ENCODE measurements at regions not wholly inside any gene's neighbourhood (a gene's known extent, or its start where the extent isn't known, plus 50 kb on each side); places are given as distances from the start of the nearest gene placed in this dataset.

DNA sequence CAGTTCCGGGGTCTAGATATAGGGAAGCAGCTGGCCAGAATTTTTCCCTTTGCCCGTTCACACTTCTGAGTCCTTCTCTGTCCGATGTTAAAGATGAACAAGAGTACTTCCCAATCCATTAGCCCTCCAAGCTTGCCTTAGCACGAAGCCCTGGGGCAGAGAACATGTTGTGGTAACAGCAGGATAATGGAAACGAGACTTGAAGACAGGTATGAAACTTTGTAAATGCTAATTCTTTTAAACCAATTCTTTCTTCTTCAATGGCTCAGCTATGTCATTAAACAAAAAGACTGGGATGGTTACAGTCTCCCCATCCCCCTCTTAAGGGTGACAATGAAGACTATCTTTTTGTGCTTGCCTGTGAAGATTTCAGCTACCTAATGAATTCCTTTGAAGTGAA lies 218.5 kb downstream of the PLA2G4A start:
- TF ChIP-seq, protein P1, sequence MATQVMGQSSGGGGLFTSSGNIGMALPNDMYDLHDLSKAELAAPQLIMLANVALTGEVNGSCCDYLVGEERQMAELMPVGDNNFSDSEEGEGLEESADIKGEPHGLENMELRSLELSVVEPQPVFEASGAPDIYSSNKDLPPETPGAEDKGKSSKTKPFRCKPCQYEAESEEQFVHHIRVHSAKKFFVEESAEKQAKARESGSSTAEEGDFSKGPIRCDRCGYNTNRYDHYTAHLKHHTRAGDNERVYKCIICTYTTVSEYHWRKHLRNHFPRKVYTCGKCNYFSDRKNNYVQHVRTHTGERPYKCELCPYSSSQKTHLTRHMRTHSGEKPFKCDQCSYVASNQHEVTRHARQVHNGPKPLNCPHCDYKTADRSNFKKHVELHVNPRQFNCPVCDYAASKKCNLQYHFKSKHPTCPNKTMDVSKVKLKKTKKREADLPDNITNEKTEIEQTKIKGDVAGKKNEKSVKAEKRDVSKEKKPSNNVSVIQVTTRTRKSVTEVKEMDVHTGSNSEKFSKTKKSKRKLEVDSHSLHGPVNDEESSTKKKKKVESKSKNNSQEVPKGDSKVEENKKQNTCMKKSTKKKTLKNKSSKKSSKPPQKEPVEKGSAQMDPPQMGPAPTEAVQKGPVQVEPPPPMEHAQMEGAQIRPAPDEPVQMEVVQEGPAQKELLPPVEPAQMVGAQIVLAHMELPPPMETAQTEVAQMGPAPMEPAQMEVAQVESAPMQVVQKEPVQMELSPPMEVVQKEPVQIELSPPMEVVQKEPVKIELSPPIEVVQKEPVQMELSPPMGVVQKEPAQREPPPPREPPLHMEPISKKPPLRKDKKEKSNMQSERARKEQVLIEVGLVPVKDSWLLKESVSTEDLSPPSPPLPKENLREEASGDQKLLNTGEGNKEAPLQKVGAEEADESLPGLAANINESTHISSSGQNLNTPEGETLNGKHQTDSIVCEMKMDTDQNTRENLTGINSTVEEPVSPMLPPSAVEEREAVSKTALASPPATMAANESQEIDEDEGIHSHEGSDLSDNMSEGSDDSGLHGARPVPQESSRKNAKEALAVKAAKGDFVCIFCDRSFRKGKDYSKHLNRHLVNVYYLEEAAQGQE (IDR thresholded peaks at IDR 0.05): no peak
- TF ChIP-seq, protein P2, sequence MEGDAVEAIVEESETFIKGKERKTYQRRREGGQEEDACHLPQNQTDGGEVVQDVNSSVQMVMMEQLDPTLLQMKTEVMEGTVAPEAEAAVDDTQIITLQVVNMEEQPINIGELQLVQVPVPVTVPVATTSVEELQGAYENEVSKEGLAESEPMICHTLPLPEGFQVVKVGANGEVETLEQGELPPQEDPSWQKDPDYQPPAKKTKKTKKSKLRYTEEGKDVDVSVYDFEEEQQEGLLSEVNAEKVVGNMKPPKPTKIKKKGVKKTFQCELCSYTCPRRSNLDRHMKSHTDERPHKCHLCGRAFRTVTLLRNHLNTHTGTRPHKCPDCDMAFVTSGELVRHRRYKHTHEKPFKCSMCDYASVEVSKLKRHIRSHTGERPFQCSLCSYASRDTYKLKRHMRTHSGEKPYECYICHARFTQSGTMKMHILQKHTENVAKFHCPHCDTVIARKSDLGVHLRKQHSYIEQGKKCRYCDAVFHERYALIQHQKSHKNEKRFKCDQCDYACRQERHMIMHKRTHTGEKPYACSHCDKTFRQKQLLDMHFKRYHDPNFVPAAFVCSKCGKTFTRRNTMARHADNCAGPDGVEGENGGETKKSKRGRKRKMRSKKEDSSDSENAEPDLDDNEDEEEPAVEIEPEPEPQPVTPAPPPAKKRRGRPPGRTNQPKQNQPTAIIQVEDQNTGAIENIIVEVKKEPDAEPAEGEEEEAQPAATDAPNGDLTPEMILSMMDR (IDR thresholded peaks at IDR 0.05; ENCODE audit: low read depth, low read length, missing input control): no peak
- TF ChIP-seq RAD21 (IDR thresholded peaks at IDR 0.05): no peak

All from liver (tissue), 3 donors.